ENCODE measurements at regions not wholly inside any gene's neighbourhood (a gene's known extent, or its start where the extent isn't known, plus 50 kb on each side); places are given as distances from the start of the nearest gene placed in this dataset.

GRCh38 chr4:161189286-161190134 lies 974.3 kb downstream of the FSTL5 start:
- no peaks in the 10 kb centered on the region for H3K27me3 ChIP-seq (replicated peaks in 1 of 4; ENCODE audit: control extremely low read depth in 1 of 4, control insufficient read depth in 3 of 4, insufficient read depth in 4 of 4, low read length in 3 of 4)
- Mint-ChIP-seq H3K4me3 (no peak overlapping the region), H3K27ac (no peak overlapping the region), H3K4me1 (no peaks in the 10 kb centered on the region), H3K27me3 (no peaks in the 10 kb centered on the region), H3K9me3 (ENCODE audit: insufficient read depth) (no peaks in the 10 kb centered on the region)
- ATAC-seq (ENCODE audit: low read depth) (no peak), DNase-seq (no peak)
- H3K79me2 ChIP-seq (ENCODE audit: control insufficient read depth, insufficient read depth, low read length): no peaks in the 10 kb centered on the region
- POLR2A ChIA-PET: no interaction called here
- H2AFZ ChIP-seq (ENCODE audit: insufficient read depth, low read depth, low read length, poor library complexity, severe bottlenecking): no peak overlapping the region
- WGBS (ENCODE audit: insufficient coverage): 100% methylated on average over 1 of the region's 4 CpGs
- H3K4me1 ChIP-seq (ENCODE audit: control insufficient read depth in 2 of 2, insufficient read depth in 2 of 2, low read length in 2 of 2): no peaks in the 10 kb centered on the region
- H3K4me2 ChIP-seq (replicated peaks; ENCODE audit: low read depth, low read length, poor library complexity, severe bottlenecking): no peak overlapping the region
- no peak overlapping the region for H3K4me3 ChIP-seq (ENCODE audit: control extremely low read depth in 1 of 5, extremely low read depth in 1 of 5, insufficient read depth in 1 of 5, low read depth in 2 of 5, low read length in 4 of 5)
- intact Hi-C loops (cut with micrococcal nuclease): no loop called here
- no peaks in the 10 kb centered on the region for H4K20me1 ChIP-seq (ENCODE audit: control insufficient read depth, insufficient read depth, low read length, poor library complexity, severe bottlenecking)
- CTCF ChIA-PET: no interaction called here
- H3K36me3 ChIP-seq (replicated peaks in 1 of 2; ENCODE audit: control extremely low read depth in 1 of 2, control insufficient read depth in 1 of 2, extremely low read depth in 1 of 2, insufficient read depth in 2 of 2, low read length in 1 of 2): no peaks in the 10 kb centered on the region
- TF ChIP-seq CTCF (IDR thresholded peaks at IDR 0.05): no peak
- no peak for TF ChIP-seq EZH2 (IDR thresholded peaks at IDR 0.05; ENCODE audit: borderline replicate concordance, insufficient read depth, low read depth, low read length, poor library complexity, severe bottlenecking)
- no peak overlapping the region for H3K9ac ChIP-seq (ENCODE audit: low read length)
- H3K27ac ChIP-seq (ENCODE audit: low read length in 2 of 2): no peak overlapping the region
- no peaks in the 10 kb centered on the region for H3K9me3 ChIP-seq (ENCODE audit: control extremely low read depth in 1 of 3, control insufficient read depth in 2 of 3, insufficient read depth in 1 of 3, low read length in 2 of 3)

DNA sequence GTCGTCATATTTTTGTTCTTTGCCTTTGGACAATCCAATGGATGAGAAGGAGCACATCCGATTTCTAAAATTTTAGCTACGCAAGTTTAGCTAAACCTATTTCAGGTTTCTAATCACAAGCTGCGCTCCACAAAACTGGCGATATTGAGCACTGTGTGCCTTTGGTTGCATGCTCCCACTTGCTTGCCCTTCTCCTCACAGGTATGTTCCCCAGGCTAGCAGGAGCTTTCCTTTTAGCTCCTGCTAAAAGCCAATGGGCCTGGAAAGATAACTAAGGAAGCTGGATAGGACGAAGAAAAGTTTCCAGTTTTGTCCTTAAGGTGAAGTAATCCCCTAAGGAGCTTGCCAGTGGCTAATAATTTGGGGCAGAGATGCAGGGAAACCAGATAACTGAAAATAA lies 975.2 kb downstream of the FSTL5 start:
- no peak overlapping the region for H3K9ac ChIP-seq (ENCODE audit: low read length)
- CTCF ChIA-PET: no interaction called here
- no peak overlapping the region for H3K4me2 ChIP-seq (replicated peaks; ENCODE audit: low read depth, low read length, poor library complexity, severe bottlenecking)

More for the DNA sequence above, 975.2 kb downstream of the FSTL5 start:
- Histone ChIP-seq H3K36me3 (replicated peaks in 1 of 2; ENCODE audit: control extremely low read depth in 1 of 2, control insufficient read depth in 1 of 2, extremely low read depth in 1 of 2, insufficient read depth in 2 of 2, low read length in 1 of 2) (no peaks in the 10 kb centered on the region), H3K27ac (ENCODE audit: low read length in 2 of 2) (no peak overlapping the region), H3K9me3 (ENCODE audit: control extremely low read depth in 1 of 3, control insufficient read depth in 2 of 3, insufficient read depth in 1 of 3, low read length in 2 of 3) (no peaks in the 10 kb centered on the region), H4K20me1 (ENCODE audit: control insufficient read depth, insufficient read depth, low read length, poor library complexity, severe bottlenecking) (no peaks in the 10 kb centered on the region), H3K79me2 (ENCODE audit: control insufficient read depth, insufficient read depth, low read length) (no peaks in the 10 kb centered on the region), H3K27me3 (replicated peaks in 1 of 4; ENCODE audit: control extremely low read depth in 1 of 4, control insufficient read depth in 3 of 4, insufficient read depth in 4 of 4, low read length in 3 of 4) (no peaks in the 10 kb centered on the region), H3K4me1 (ENCODE audit: control insufficient read depth in 2 of 2, insufficient read depth in 2 of 2, low read length in 2 of 2) (no peaks in the 10 kb centered on the region), H3K4me3 (ENCODE audit: control extremely low read depth in 1 of 5, extremely low read depth in 1 of 5, insufficient read depth in 1 of 5, low read depth in 2 of 5, low read length in 4 of 5) (no peak overlapping the region), H2AFZ (ENCODE audit: insufficient read depth, low read depth, low read length, poor library complexity, severe bottlenecking) (no peak overlapping the region)
- intact Hi-C loops (cut with micrococcal nuclease): no loop called here
- TF ChIP-seq CTCF (IDR thresholded peaks at IDR 0.05) (no peak), EZH2 (IDR thresholded peaks at IDR 0.05; ENCODE audit: borderline replicate concordance, insufficient read depth, low read depth, low read length, poor library complexity, severe bottlenecking) (no peak)
- Mint-ChIP-seq H3K9me3 (ENCODE audit: insufficient read depth) (no peaks in the 10 kb centered on the region), H3K27ac (no peak overlapping the region), H3K4me1 (no peaks in the 10 kb centered on the region), H3K27me3 (no peaks in the 10 kb centered on the region), H3K4me3 (no peak overlapping the region)
- POLR2A ChIA-PET: no interaction called here
- WGBS (ENCODE audit: insufficient coverage): 91% methylated on average over 5 of the region's 6 CpGs
- DNase-seq: no peak
- no peak for ATAC-seq (ENCODE audit: low read depth)

Data from B cell (primary cell).